Kidney (tissue), 13 donors: ENCODE measurements at regions not wholly inside any gene's neighbourhood (a gene's known extent, or its start where the extent isn't known, plus 50 kb on each side); places are given as distances from the start of the nearest gene placed in this dataset.

Source experiments
- DNase-seq, 5 donors: peaks; one replicate each; pipeline ENCODE4 v3.0.0-alpha.2; 2013 to 2020
- FAIRE-seq: peaks from 2 replicates; lab custom pipeline; 2012; peaks lifted over from hg19 to GRCh38; lab: Jason Lieb, UNC
- H3K27ac ChIP-seq, 2 donors: one replicate each; pipeline ENCODE4 v1.7.0; 2013; ENCODE audit warnings: low read depth in 2 of 2, low read length in 2 of 2, inconsistent platforms in 1 of 2
- H3K27me3 ChIP-seq: one replicate; pipeline ENCODE4 v1.7.1; 2013; ENCODE audit warnings: low read length, inconsistent platforms; ENCODE audit not compliant: control insufficient read depth, insufficient read depth
- H3K36me3 ChIP-seq, 3 donors: one replicate each; pipeline versions ENCODE4 v1.7.0 to v1.7.1; 2013; ENCODE audit warnings: low read length in 3 of 3, control low read depth in 1 of 3, inconsistent platforms in 1 of 3; ENCODE audit not compliant: insufficient read depth in 3 of 3, control insufficient read depth in 2 of 3
- H3K4me1 ChIP-seq, 3 donors: one replicate each; pipeline versions ENCODE4 v1.7.0 to v1.7.1; 2013; ENCODE audit warnings: low read length in 3 of 3, inconsistent platforms in 1 of 3, low read depth in 1 of 3; ENCODE audit not compliant: control insufficient read depth in 2 of 3, insufficient read depth in 2 of 3
- H3K4me3 ChIP-seq, 3 donors: one replicate each; pipeline versions ENCODE4 v1.7.0 to v1.8.1; 2013; ENCODE audit warnings: low read length in 3 of 3, control low read depth in 1 of 3, inconsistent platforms in 1 of 3
- H3K9ac ChIP-seq, 3 donors: one replicate each; pipeline versions ENCODE4 v1.7.0 to v1.7.1; 2013; ENCODE audit warnings: low read length in 3 of 3, control low read depth in 1 of 3, inconsistent platforms in 1 of 3
- H3K9me3 ChIP-seq, 3 donors: one replicate each; pipeline versions ENCODE4 v1.7.0 to v1.7.1; 2013; ENCODE audit warnings: low read length in 3 of 3, control low read depth in 1 of 3, inconsistent platforms in 1 of 3; ENCODE audit not compliant: control insufficient read depth in 2 of 3, insufficient read depth in 1 of 3
- intact Hi-C: fragments of 100-400 bp; cut with DNase I; formaldehyde crosslinking; loops from one replicate; pipeline ENCODE4 v1.11.1; 2022
- TF ChIP-seq, protein P1 (sequence below): IDR thresholded peaks from 3 replicates; pipeline ENCODE4 v1.5.1; 2012; ENCODE audit warnings: mild to moderate bottlenecking, moderate library complexity, borderline replicate concordance; ENCODE audit not compliant: insufficient read depth; ENCODE audit errors: extremely low read depth
- donor health status: control.
- donor health status: control.
- donor health status: control.
- donor health status: control.
- donor health status: control.
- donor health status: DM: yes; HTN: yes; CAD: no.
- donor health status: Normal renal cell carcinoma (clear cell type).

DNA sequence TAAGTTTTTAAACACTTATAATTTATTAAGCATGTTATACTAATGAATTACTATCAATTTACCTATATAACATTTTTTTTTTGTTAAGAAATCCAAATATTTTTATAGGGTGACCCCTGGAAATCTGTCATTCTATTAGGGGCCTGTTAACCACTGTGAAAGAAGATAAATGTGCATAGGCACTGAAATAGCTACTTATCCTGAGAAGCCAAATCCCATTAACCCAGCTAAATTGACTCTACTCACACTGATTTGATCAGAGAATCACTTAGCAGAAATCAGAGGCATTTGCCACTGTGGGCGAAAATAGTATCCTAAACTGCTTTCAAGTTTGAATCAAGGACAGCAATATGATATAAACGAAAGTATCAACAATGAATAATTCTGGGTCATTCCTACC lies 90.0 kb upstream of the GULP1 start:
- DNase-seq (no peak), FAIRE-seq (no peak)
- no peak overlapping the region for H3K9ac ChIP-seq
- intact Hi-C loops, result no loop called here
- TF ChIP-seq, protein P1, sequence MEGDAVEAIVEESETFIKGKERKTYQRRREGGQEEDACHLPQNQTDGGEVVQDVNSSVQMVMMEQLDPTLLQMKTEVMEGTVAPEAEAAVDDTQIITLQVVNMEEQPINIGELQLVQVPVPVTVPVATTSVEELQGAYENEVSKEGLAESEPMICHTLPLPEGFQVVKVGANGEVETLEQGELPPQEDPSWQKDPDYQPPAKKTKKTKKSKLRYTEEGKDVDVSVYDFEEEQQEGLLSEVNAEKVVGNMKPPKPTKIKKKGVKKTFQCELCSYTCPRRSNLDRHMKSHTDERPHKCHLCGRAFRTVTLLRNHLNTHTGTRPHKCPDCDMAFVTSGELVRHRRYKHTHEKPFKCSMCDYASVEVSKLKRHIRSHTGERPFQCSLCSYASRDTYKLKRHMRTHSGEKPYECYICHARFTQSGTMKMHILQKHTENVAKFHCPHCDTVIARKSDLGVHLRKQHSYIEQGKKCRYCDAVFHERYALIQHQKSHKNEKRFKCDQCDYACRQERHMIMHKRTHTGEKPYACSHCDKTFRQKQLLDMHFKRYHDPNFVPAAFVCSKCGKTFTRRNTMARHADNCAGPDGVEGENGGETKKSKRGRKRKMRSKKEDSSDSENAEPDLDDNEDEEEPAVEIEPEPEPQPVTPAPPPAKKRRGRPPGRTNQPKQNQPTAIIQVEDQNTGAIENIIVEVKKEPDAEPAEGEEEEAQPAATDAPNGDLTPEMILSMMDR, result no peak
- H3K27ac ChIP-seq, result no peak overlapping the region
- H3K4me1 ChIP-seq, result no peaks in the 10 kb centered on the region
- no peak overlapping the region for H3K4me3 ChIP-seq
- no peaks in the 10 kb centered on the region for H3K36me3 ChIP-seq
- H3K9me3 ChIP-seq, result no peaks in the 10 kb centered on the region
- H3K27me3 ChIP-seq, result no peaks in the 10 kb centered on the region

DNA sequence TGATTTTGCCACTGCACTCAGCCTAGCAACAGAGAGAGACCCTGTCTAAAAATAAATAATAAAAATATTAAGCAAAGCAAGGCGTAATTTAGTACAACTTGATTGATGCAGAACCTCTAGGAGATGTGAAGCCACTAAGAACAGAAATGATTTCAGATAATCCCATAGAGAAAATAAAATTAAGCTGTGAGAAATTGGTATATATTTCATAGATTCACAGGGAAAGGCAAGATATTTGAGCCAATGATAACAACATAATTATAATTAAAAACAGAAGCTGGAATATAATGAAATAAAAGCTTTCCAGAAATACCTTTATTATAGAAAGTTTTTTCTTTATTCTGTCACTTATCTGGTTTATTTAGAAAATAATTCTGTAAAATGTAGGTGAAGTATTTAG lies 88.9 kb upstream of the GULP1 start:
- Histone ChIP-seq H3K27ac (no peak overlapping the region), H3K4me3 (no peak overlapping the region), H3K27me3 (no peaks in the 10 kb centered on the region), H3K9ac (no peak overlapping the region), H3K4me1 (no peaks in the 10 kb centered on the region), H3K9me3 (no peaks in the 10 kb centered on the region), H3K36me3 (no peaks in the 10 kb centered on the region)
- no peak for DNase-seq
- FAIRE-seq, result peak; percentile 62
- intact Hi-C loops, result no loop called here
- TF ChIP-seq, protein P1, result no peak

DNA sequence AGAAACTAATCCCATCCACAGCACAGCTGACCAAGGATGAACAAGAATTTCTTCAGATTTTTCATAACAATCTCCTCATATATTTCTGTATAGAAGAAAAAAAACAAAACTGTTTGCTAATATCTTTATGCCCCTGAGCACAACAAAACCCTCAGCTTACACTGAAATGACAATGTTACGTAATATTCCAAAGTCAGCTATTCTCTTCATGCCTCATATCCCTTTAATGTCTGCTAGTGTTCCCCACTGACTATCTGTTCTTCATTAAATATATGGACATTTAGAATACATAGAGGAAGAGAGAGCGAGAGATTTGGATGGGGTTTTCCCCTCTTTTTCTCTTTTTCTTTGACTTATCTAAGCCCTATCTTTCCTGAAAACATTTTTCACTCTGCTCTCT lies 87.9 kb upstream of the GULP1 start:
- H3K27ac ChIP-seq, result no peak overlapping the region
- intact Hi-C loops, result no loop called here

More for the DNA sequence above, 87.9 kb upstream of the GULP1 start:
- DNase-seq (no peak), FAIRE-seq (no peak)
- Histone ChIP-seq H3K4me3 (no peak overlapping the region), H3K9ac (no peak overlapping the region), H3K4me1 (no peaks in the 10 kb centered on the region), H3K9me3 (no peaks in the 10 kb centered on the region), H3K36me3 (no peaks in the 10 kb centered on the region), H3K27me3 (no peaks in the 10 kb centered on the region)
- TF ChIP-seq, protein P1, result no peak
